GM10266 (cell line): ENCODE measurements at regions not wholly inside any gene's neighbourhood (a gene's known extent, or its start where the extent isn't known, plus 50 kb on each side); places are given as distances from the start of the nearest gene placed in this dataset.

ENCODE experiments used
- DNase-seq: peaks from one replicate; pipeline ENCODE4 v3.0.0; 2012; ENCODE audit errors: extremely low spot score
- CTCF ChIP-seq: IDR thresholded peaks from 2 replicates; pipeline ENCODE4 v1.5.1; 2012; ENCODE audit warnings: mild to moderate bottlenecking, low read depth; ENCODE audit not compliant: control insufficient read depth, insufficient read depth; ENCODE audit errors: missing control alignments

GRCh38 chr12:91801048-91801447 lies 344.6 kb downstream of the BTG1 start:
- no peak for TF ChIP-seq CTCF

GRCh38 chr12:91793676-91794075 lies 352.0 kb downstream of the BTG1 start:
- DNase-seq, result no peak

More at GRCh38 chr12:91801048-91801447, 344.6 kb downstream of the BTG1 start:
- DNase-seq, result no peak

GRCh38 chr12:91792597-91792996 lies 353.0 kb downstream of the BTG1 start:
- TF ChIP-seq CTCF, result no peak
- no peak for DNase-seq

More at GRCh38 chr12:91793676-91794075, 352.0 kb downstream of the BTG1 start:
- TF ChIP-seq CTCF, result no peak

GRCh38 chr12:91786499-91787272 lies 359.0 kb downstream of the BTG1 start:
- TF ChIP-seq CTCF, result no peak
- no peak for DNase-seq

- TF ChIP-seq CTCF, result no peak
These were observed 359.8 kb downstream of the BTG1 start for GRCh38 chr12:91785655-91786498.

GRCh38 chr12:91781114-91781513 lies 364.5 kb downstream of the BTG1 start:
- no peak for DNase-seq
- TF ChIP-seq CTCF, result no peak

More at GRCh38 chr12:91785655-91786498, 359.8 kb downstream of the BTG1 start:
- DNase-seq, result no peak
